Activated naive CD4-positive, alpha-beta T cell treated with anti-CD3 and anti-CD28 coated beads, Interleukin-2, amount 10 ng/mL, durations not matched to agents 7 days and 5 days (primary cell): ENCODE measurements at regions not wholly inside any gene's neighbourhood (a gene's known extent, or its start where the extent isn't known, plus 50 kb on each side); places are given as distances from the start of the nearest gene placed in this dataset.
"Not testable (repeated sequence)": the region's sequence is repeated elsewhere in the genome, so short reads cannot be mapped to it uniquely, and the experiment has no call there.

Source experiments
- CTCF ChIA-PET: fragments of 350-600 bp; sonication (Branson Sonifier 250); formaldehyde crosslinking; loops from one replicate; lab custom pipeline; 2021; ENCODE audit warnings: antibody characterized with exemption; lab: Charles Lee
- DNase-seq: peaks from one replicate; pipeline ENCODE4 v3.0.0-alpha.2; 2020
- H3K27ac Mint-ChIP-seq: one replicate; pipeline ENCODE4 v1.8.0; 2021; ENCODE audit warnings: mild to moderate bottlenecking, moderate library complexity, mixed read lengths
- H3K27me3 Mint-ChIP-seq: one replicate; pipeline ENCODE4 v1.8.0; 2021; ENCODE audit warnings: mild to moderate bottlenecking, mixed read lengths
- H3K36me3 Mint-ChIP-seq: one replicate; pipeline ENCODE4 v1.8.0; 2021; ENCODE audit warnings: mixed read lengths
- H3K4me1 Mint-ChIP-seq: one replicate; pipeline ENCODE4 v1.8.0; 2021; ENCODE audit warnings: mixed read lengths
- H3K4me3 Mint-ChIP-seq: one replicate; pipeline ENCODE4 v1.8.0; 2021; ENCODE audit warnings: mild to moderate bottlenecking, moderate library complexity, mixed read lengths
- H3K9me3 Mint-ChIP-seq: one replicate; pipeline ENCODE4 v1.8.0; 2021; ENCODE audit warnings: mixed read lengths

GRCh38 chr5:17734011-17734410 lies 99.8 kb downstream of the TAF11L14 start:
- H3K27me3 Mint-ChIP-seq = no peaks in the 10 kb centered on the region

GRCh38 chr5:17735761-17736160 lies 101.5 kb downstream of the TAF11L14 start:
- DNase-seq = no peak
- H3K27me3 Mint-ChIP-seq = no peaks in the 10 kb centered on the region
- H3K9me3 Mint-ChIP-seq = peaks cover 9% of the 10 kb centered on the region
- H3K27ac Mint-ChIP-seq = no peak overlapping the region
- H3K4me1 Mint-ChIP-seq = no peaks in the 10 kb centered on the region
- H3K36me3 Mint-ChIP-seq = no peaks in the 10 kb centered on the region
- CTCF ChIA-PET = no interaction called here
- H3K4me3 Mint-ChIP-seq = no peak overlapping the region

More at GRCh38 chr5:17734011-17734410, 99.8 kb downstream of the TAF11L14 start:
- no peak overlapping the region for H3K4me3 Mint-ChIP-seq
- no peaks in the 10 kb centered on the region for H3K36me3 Mint-ChIP-seq
- CTCF ChIA-PET = no interaction called here
- DNase-seq = no peak
- H3K9me3 Mint-ChIP-seq = peaks cover 15% of the 10 kb centered on the region
- no peak overlapping the region for H3K27ac Mint-ChIP-seq
- H3K4me1 Mint-ChIP-seq = no peaks in the 10 kb centered on the region

DNA sequence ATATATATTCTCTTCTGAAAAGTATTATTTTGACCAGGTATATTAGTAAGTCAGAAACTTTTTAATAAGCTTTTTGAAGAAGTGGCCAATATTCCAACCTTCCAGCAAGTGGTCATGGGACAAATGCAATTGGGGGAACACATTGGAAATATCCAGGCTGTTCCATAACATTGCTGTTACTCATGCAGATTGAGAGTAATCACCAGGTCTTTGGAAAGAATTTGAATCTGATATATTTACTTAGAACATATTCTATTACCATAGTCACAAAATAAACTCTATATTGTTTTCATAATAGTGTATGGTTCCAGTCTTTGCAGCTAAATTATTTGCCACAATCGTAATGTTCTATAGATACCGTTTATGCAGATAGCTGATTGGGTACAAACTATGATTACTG lies 102.8 kb downstream of the TAF11L14 start:
- H3K36me3 Mint-ChIP-seq = no peaks in the 10 kb centered on the region
- no peaks in the 10 kb centered on the region for H3K4me1 Mint-ChIP-seq
- CTCF ChIA-PET = no interaction called here
- no peaks in the 10 kb centered on the region for H3K27me3 Mint-ChIP-seq
- H3K9me3 Mint-ChIP-seq = peaks cover 16% of the 10 kb centered on the region
- no peak overlapping the region for H3K27ac Mint-ChIP-seq
- H3K4me3 Mint-ChIP-seq = no peak overlapping the region
- no peak for DNase-seq

DNA sequence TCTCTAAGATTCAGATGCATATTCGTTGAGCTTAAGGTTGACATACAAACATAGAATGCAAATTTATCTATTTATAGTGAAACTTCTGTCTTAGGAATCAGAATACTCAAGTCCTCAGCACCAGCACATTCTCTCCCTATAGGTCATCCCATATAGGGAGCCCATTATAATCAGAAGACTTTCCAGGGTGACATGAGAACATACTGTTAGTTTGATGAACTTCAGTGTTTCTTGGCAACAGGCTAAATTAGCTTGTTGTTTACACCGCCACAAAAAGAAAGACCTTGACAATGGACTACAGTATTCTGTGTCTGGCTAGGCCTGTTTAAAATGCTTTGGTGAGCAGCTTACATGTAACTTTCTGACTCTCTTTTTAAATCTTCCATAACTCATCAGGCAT lies 104.2 kb downstream of the TAF11L14 start:
- no peak overlapping the region for H3K27ac Mint-ChIP-seq
- DNase-seq = no peak
- H3K4me1 Mint-ChIP-seq = no peaks in the 10 kb centered on the region
- peaks cover 18% of the 10 kb centered on the region for H3K9me3 Mint-ChIP-seq
- CTCF ChIA-PET = no interaction called here
- no peaks in the 10 kb centered on the region for H3K36me3 Mint-ChIP-seq
- H3K4me3 Mint-ChIP-seq = no peak overlapping the region
- no peaks in the 10 kb centered on the region for H3K27me3 Mint-ChIP-seq

DNA sequence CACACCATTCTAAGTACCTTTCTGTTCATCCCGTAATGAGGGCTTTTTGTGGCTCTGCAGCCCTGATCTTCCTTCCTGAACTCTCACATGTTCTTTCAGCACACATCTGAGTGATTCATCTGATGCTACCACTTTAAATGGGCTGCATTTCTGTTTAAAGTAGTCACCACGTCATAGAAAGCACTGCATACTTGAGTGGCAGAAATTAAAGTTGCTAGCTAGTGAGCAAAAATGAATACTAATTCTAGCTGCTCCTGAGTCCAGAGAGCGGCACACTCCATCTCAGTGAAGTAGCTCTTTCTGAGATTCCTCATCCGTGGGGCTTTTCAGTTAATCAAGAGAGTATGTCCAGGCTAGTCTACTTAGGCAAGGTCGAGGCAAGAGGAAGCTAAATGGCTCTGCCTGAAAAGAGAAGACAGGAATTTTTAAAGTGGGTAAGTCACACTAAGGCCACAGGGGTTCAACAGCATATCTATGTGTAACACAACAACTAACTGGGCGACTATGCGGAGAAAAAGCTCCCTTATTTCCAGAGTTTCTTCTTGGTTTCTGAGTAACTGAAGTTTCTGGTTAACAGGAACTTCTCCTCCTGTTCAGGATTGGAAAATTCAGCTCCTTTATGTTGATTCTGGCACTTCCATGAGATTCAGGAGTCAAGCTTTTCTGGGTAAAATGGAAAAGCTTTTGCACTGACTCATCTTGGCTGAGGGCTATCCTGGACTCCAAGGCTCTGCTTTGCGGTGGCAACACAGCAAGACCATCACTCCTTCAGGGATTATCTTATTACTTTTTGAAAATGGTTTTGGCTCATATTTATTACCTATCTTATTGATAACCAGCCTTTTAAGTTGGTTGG lies 109.5 kb downstream of the TAF11L14 start:
- Mint-ChIP-seq H3K4me3 (no peak overlapping the region), H3K36me3 (no peaks in the 10 kb centered on the region), H3K4me1 (no peaks in the 10 kb centered on the region), H3K27ac (no peak overlapping the region), H3K27me3 (no peaks in the 10 kb centered on the region), H3K9me3 (peaks cover 17% of the 10 kb centered on the region)
- CTCF ChIA-PET = no interaction called here
- DNase-seq = no peak

- no peak overlapping the region for H3K4me3 Mint-ChIP-seq
- CTCF ChIA-PET = no interaction called here
- no peak for DNase-seq
Measured at GRCh38 chr5:17748201-17748600, 113.9 kb downstream of the TAF11L14 start.

GRCh38 chr5:17748941-17749340 lies 114.7 kb downstream of the TAF11L14 start:
- no peaks in the 10 kb centered on the region for H3K27me3 Mint-ChIP-seq
- no peak overlapping the region for H3K4me3 Mint-ChIP-seq
- no peak for DNase-seq
- no peak overlapping the region for H3K27ac Mint-ChIP-seq
- no peaks in the 10 kb centered on the region for H3K36me3 Mint-ChIP-seq
- H3K4me1 Mint-ChIP-seq = no peaks in the 10 kb centered on the region
- CTCF ChIA-PET = no interaction called here
- peaks cover 6% of the 10 kb centered on the region for H3K9me3 Mint-ChIP-seq

More at GRCh38 chr5:17748201-17748600, 113.9 kb downstream of the TAF11L14 start:
- Mint-ChIP-seq H3K9me3 (peaks cover 6% of the 10 kb centered on the region), H3K36me3 (no peaks in the 10 kb centered on the region), H3K4me1 (no peaks in the 10 kb centered on the region), H3K27me3 (no peaks in the 10 kb centered on the region), H3K27ac (no peak overlapping the region)

GRCh38 chr5:17755406-17755805 lies 121.1 kb downstream of the TAF11L14 start:
- H3K27ac Mint-ChIP-seq, H3K27me3 Mint-ChIP-seq, H3K9me3 Mint-ChIP-seq, H3K4me1 Mint-ChIP-seq, CTCF ChIA-PET, H3K4me3 Mint-ChIP-seq, DNase-seq, H3K36me3 Mint-ChIP-seq: not testable (repeated sequence)

DNA sequence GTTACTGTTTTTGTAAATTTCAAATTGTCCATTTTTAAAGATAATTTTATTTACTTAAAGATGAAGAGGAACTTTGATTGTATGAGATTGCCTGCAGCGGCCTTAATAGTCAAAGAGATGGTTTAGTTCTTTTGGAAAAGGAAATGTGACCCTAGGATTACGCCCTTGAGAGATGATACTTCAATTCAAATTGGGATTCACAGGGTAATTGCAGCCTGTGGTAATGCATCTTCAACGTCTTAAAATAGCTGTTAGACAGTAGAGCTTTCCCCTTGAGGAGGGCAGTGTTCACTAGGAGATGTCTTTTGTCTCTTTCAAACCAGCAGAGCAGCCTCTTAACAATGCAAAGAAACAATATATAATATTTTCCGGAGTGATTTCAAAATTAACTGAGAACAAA lies 127.1 kb downstream of the TAF11L14 start:
- CTCF ChIA-PET = no interaction called here
- H3K9me3 Mint-ChIP-seq = peaks cover 3% of the 10 kb centered on the region
- no peaks in the 10 kb centered on the region for H3K36me3 Mint-ChIP-seq
- DNase-seq = no peak
- no peak overlapping the region for H3K27ac Mint-ChIP-seq
- H3K4me1 Mint-ChIP-seq = no peaks in the 10 kb centered on the region
- no peak overlapping the region for H3K4me3 Mint-ChIP-seq
- no peaks in the 10 kb centered on the region for H3K27me3 Mint-ChIP-seq

DNA sequence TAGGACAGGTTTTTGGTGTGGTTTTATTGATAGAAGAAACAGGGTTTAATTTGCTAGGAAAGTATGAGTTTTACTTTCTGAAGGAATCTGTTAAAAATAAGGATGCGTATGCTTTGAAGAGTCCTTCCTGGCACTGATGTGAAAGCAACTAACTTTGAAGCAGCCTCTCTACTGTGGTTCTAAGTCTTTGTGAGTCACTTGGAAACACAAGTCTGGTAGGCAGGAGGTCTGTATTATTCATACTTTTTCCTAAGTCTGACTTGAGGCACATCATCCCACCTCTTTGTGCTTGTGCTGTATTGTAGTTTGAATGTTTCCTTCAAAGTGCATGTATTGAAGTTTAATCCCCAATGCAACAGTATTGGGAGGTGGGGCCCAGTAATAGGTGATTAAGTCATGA lies 129.0 kb downstream of the TAF11L14 start:
- Mint-ChIP-seq H3K4me1 (no peaks in the 10 kb centered on the region), H3K4me3 (no peak overlapping the region), H3K27ac (no peak overlapping the region), H3K36me3 (no peaks in the 10 kb centered on the region), H3K9me3 (peaks cover 4% of the 10 kb centered on the region), H3K27me3 (no peaks in the 10 kb centered on the region)
- DNase-seq = no peak
- CTCF ChIA-PET = no interaction called here

GRCh38 chr5:17766031-17766430 lies 131.8 kb downstream of the TAF11L14 start:
- H3K27ac Mint-ChIP-seq = no peak overlapping the region
- H3K4me3 Mint-ChIP-seq = no peak overlapping the region
- H3K27me3 Mint-ChIP-seq = no peaks in the 10 kb centered on the region
- peaks cover 4% of the 10 kb centered on the region for H3K9me3 Mint-ChIP-seq
- no peaks in the 10 kb centered on the region for H3K36me3 Mint-ChIP-seq
- CTCF ChIA-PET = no interaction called here
- DNase-seq = no peak
- H3K4me1 Mint-ChIP-seq = no peaks in the 10 kb centered on the region

GRCh38 chr5:17769277-17769676 lies 135.0 kb downstream of the TAF11L14 start:
- H3K4me3 Mint-ChIP-seq = no peak overlapping the region
- H3K27ac Mint-ChIP-seq = no peak overlapping the region
- no peak for DNase-seq
- no peaks in the 10 kb centered on the region for H3K36me3 Mint-ChIP-seq
- CTCF ChIA-PET = no interaction called here
- peaks cover 7% of the 10 kb centered on the region for H3K9me3 Mint-ChIP-seq
- no peaks in the 10 kb centered on the region for H3K27me3 Mint-ChIP-seq
- H3K4me1 Mint-ChIP-seq = no peaks in the 10 kb centered on the region

GRCh38 chr5:17772232-17772631 lies 138.0 kb downstream of the TAF11L14 start:
- Mint-ChIP-seq H3K9me3 (peaks cover 3% of the 10 kb centered on the region), H3K4me1 (no peaks in the 10 kb centered on the region), H3K27me3 (no peaks in the 10 kb centered on the region), H3K4me3 (no peak overlapping the region), H3K36me3 (no peaks in the 10 kb centered on the region), H3K27ac (no peak overlapping the region)
- no peak for DNase-seq
- CTCF ChIA-PET = no interaction called here

- CTCF ChIA-PET = no interaction called here
- H3K27ac Mint-ChIP-seq = no peak overlapping the region
- H3K9me3 Mint-ChIP-seq = peaks cover 6% of the 10 kb centered on the region
- no peak for DNase-seq
- H3K27me3 Mint-ChIP-seq = no peaks in the 10 kb centered on the region
- no peaks in the 10 kb centered on the region for H3K36me3 Mint-ChIP-seq
- H3K4me1 Mint-ChIP-seq = no peaks in the 10 kb centered on the region
- H3K4me3 Mint-ChIP-seq = no peak overlapping the region
Measured at GRCh38 chr5:17785774-17786173, 151.5 kb downstream of the TAF11L14 start.

GRCh38 chr5:17788351-17788750 lies 154.1 kb downstream of the TAF11L14 start:
- DNase-seq = no peak
- H3K9me3 Mint-ChIP-seq = peaks cover 7% of the 10 kb centered on the region
- no peaks in the 10 kb centered on the region for H3K27me3 Mint-ChIP-seq
- H3K4me1 Mint-ChIP-seq = no peaks in the 10 kb centered on the region
- no peak overlapping the region for H3K4me3 Mint-ChIP-seq
- no peak overlapping the region for H3K27ac Mint-ChIP-seq
- CTCF ChIA-PET = no interaction called here
- no peaks in the 10 kb centered on the region for H3K36me3 Mint-ChIP-seq
